Ureter (tissue), 1 donor: ENCODE measurements at regions not wholly inside any gene's neighbourhood (a gene's known extent, or its start where the extent isn't known, plus 50 kb on each side); places are given as distances from the start of the nearest gene placed in this dataset.

ENCODE experiments used
- DNase-seq: peaks from one replicate; pipeline ENCODE4 v3.0.0-alpha.2; 2020; ENCODE audit warnings: low spot score
- donor health status: DM: yes; HTN: yes; CAD: no.

DNA sequence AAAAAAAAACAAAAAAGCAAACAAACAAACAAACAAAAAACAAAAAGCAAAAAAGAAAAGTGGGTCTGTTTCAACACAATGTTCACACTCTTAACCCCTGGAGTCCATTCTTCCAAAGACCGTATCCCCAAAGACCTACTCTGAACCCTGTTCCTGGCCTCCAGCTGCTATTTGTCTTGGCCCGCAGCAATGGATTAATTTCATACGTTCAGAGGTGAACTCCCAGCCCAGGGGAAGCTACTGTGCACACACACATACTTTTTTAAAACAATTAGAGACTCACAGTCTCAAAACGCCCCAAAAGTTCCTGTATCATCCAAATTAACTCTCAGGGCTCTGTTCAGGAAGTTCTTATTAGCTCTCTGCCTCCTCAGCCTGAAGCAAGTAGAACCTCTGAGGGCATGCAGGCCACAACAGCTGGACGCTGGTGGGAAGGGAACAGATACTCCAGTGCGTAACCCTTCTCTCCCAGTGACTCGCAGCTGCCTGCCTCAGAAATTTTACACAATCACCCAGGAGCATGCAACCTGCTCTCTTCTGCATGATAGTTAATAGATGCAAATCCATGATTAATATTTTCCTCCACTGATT lies 395.4 kb downstream of the RRAGC start:
- DNase-seq: no peak

- no peak for DNase-seq
These were observed 396.5 kb downstream of the RRAGC start for GRCh38 chr1:38463074-38463473.

DNA sequence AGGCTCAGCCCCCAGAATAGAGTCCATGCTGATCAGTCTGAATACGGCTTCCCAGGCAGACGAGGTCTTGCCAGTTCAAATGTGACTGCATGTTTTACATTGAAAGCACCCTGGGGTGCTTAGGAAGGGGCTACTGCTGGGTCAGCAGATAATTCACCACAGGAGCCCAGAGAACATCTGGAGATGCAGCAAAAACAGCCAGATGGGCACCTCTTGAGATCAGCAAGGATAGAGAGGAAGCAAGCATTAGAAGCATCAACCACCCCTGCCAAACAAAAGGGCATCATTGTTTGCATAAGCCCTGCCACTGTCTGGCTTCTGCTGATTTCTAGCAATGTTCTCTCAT lies 403.1 kb downstream of the RRAGC start:
- DNase-seq: no peak

GRCh38 chr1:38455829-38456530 lies 403.6 kb downstream of the RRAGC start:
- no peak for DNase-seq

DNA sequence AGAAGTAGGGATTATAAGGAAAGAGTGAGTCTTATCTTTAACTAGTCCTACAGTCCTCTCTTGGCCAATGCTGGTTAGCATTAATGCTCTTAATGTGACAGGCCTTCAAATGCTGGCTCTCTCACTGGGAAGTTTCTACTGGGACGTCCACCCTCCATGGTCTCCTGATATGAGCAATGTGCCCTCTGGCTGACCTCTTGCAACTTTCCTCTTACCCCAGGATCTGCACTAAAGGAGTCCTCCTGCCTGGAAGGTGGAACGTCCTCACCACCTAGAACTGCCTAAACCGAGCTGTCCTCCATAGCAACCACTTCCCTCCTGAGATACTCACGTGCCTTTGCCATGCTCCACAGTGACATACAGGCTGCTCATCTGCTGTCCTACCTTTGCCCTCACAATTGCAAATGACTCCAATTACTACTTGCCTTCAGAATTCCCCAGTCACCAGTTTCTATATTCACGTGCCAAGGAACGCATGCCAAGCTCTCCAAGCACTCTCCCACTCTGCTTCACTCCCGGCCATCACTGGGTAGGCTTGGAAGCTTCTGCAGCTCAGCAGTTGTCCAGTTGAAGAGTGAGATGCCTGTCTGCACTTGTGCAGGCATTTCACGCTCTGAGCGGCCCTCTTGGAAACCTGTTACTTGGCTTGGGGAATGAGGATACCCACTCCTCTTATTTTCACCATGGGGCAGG lies 404.7 kb downstream of the RRAGC start:
- no peak for DNase-seq

- no peak for DNase-seq
These were observed 405.3 kb downstream of the RRAGC start for GRCh38 chr1:38454236-38454635.

DNA sequence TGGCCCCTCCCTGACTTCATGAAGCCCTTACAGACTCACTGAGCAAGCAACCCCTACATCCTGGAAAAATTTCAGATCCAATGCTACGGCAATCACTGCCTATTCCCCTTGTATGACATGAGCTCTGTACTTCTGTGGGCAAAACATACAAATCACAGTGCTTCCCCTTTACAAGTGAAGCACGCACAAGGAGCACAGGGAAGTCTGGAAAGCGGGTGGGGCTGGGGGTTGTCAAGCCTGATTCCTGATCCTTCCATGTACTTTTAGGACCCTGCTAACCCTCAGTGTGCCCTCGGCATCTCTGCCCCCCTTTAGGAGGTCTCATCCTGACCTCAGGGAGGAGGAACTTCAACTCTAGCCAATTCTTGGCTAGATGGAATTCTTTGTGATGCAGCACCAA lies 405.7 kb upstream of the POU3F1 start:
- no peak for DNase-seq

DNA sequence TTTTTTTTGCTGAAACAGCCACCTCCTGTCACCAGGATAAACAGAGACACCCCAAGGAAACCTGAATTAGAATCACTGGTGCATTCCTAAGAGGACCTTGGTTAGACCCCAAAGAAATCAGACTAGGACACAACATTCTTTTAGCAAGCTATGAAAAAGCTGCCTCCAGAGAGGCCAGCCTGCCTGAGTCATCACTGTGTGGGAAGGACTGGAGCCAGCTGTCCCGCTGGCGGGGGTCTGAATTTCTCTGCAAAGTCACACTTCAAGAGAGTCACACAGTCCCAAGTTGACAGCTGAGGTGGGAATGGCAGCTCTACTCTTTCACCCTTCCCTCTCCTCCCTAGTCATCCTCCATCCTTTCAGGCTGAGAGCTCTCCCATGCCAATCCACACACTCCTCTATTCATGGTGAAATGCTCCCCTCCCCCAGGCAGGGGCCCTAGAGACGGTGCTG lies 405.0 kb upstream of the POU3F1 start:
- no peak for DNase-seq

GRCh38 chr1:38448893-38449292 lies 402.3 kb upstream of the POU3F1 start:
- no peak for DNase-seq

DNA sequence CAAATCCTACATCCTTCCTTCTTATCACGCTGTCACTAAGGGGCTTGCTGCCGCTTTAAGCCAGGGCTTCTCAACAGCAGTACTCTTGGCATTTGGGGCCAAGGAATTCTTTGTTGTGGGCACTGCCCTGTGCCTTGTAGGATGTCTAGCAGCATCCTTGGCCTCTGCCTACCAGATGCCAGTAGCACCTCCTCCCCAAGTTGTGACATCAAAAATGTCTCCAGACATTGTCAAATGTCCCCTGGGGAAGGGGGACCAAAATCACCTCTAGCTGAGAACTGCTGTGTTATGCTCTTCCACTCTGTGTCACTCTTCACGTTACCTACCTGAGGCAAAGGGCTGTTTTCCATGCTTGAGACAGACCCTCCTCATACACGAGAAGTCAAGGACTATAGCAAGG lies 400.3 kb upstream of the POU3F1 start:
- no peak for DNase-seq

GRCh38 chr1:38444770-38445442 lies 398.3 kb upstream of the POU3F1 start:
- DNase-seq: no peak

DNA sequence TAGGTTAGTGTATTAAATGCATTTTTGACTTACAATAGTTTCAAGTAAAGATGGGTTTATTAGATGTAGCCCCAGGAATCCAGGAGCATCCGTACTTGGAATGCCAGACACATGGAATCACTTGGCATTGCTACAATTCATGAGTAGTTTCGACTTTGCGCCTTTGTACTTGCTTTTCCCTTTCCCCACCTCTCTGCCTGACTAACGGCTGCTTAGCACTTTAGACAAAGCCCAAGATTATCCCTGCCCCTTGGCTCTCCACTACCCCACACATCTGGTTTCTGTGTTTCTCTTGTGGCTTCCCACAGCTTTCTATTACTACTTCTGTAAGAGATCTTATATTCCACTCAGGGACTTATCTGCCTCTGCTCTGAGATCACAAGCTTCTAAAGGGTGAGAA lies 397.7 kb upstream of the POU3F1 start:
- DNase-seq: no peak

DNA sequence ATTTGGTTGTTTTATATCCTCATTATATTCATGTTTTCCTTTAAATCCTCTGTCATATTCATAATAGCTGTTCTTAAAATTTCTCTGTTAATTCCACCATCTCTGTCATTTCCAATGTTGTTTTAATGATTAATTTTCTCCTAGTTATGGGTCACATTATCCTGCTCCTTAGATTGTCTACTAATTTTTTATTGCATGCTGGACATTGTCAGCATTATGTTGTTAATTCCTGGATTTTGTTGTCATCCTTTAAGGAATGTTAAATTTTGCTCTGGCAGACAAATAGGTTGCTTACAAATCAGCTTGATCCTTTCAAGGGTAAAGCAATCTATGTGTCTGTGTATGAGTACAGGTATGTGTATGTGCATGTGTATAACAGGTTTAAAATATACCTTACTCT lies 393.8 kb upstream of the POU3F1 start:
- no peak for DNase-seq

- DNase-seq: no peak
These were observed 390.2 kb upstream of the POU3F1 start for GRCh38 chr1:38436749-38437148.

- no peak for DNase-seq
These were observed 389.4 kb upstream of the POU3F1 start for GRCh38 chr1:38436006-38436405.

DNA sequence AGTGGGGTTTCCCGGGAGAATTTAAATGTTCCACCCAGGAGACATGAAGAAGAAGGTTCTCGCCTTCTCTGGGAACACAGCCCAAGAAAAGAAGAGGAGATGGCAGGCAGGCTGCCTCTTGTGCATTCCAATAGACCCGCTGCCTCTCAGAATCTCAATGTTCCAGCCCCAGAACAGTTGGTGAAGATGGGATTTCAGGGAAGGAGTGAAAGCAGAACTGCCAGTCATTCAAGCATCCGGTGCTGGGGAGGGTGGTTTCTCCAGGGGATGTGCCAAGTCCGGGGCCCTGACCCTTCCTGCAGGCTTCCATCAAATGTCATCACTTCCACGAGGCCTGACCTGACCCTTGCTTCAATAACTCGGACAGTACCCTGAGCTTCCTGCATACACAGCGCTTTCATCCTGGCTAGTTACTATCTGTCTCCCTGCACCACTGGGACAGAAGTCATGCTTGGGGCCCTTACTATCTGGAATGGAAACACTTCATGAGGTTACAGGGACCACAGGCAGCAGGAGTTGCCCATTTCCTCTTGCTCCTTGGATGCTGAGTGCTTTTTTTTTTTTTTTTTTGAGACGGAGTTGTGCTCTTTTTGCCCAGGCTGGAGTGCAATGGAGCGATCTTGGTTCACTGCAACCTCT lies 386.6 kb upstream of the POU3F1 start:
- no peak for DNase-seq

- no peak for DNase-seq
These were observed 385.2 kb upstream of the POU3F1 start for GRCh38 chr1:38431535-38432376.

DNA sequence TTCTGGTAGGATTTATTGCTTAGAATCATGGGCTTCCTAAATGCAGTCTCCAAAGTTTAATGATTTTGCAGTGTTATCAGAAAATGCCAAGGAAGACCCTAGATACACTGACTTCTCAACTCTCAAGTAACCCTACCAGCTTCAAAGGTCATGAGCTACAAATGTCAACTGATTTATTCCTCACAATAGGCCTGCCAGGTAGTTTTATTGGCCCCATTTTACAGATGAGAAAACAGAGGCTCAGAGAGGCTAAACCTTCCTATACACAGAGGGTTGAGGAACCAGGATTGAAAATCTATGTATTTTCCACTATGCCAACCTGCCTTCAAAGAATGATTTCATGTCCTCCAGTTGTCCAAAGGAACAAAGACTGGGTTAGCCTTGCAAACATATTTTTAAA lies 384.4 kb upstream of the POU3F1 start:
- DNase-seq: no peak

DNA sequence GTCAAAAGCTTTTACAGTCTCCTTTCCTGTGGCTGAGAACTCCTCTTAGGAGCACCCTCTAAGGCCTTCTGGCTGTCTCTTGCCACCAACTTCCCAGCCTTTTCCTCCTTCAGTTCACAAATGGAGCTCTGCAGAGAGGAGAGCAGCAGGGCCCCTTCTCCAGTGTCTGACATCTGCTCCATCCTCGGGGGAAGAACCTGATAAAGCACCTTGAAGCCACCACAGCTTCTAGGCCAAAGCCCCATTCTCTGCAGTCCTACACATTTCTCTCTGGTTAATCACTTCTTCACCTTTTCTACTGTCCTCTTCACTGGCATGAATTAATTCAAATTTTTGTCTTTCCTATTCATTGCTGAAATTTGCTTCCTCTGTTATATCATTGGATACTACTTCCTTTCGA lies 378.1 kb upstream of the POU3F1 start:
- no peak for DNase-seq

DNA sequence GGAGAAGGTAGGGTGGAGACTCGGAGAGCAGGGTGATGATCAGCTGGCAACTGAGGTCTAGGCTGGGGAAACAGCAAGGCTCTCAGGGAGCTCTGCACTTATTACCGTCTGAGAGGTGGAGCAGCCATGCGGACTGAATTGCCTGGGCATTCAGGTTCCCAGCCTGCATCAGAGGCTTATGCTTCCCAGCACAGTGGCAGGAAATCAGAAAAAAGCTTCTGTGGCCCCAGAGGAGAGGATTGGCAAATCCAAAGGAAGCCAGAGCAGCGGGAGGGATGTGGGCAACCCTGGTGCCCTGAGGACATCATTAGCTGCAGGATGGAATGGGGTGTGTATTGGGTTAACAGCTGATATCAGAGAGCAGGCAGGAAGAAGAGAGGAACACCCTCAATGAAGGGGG lies 374.1 kb upstream of the POU3F1 start:
- DNase-seq: no peak
